ENCODE measurements at regions not wholly inside any gene's neighbourhood (a gene's known extent, or its start where the extent isn't known, plus 50 kb on each side); places are given as distances from the start of the nearest gene placed in this dataset.

DNA sequence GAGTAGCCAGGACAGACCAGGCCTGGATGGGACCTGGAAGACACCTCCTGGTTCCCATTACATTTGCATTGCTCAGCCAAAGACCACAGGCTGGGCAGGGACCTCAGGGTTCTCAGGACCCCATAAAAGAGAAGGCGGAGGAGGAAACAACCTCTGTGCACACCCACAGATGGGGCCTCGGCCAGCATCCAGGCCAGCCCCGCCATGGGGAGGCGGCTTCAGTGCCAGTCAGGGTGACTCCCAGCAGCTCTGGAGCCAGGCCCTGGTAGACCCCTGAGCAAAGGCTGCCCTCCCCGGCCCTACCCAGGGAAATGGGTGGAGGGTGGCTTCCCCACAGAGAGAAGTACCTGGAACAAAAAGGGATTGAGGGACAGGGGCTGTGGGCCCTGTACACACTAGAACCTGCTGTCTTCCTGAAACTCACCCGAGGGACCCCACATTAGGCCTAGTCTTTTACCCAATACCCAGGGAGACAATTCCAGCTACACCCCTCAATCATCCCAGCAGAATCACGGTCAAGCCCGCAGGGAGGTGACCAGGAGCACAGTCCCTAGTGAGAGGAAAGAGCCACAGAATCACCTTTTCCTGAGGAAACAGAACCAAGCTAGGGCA is 64.5 kb downstream of the PSMG1 start:
- Histone ChIP-seq H3K4me3 (no peak overlapping the region), H3K4me1 (peaks cover 11 to 31% of the 10 kb centered on the region in 2 donors), H3K9me3 (peaks cover 0 to 19% of the 10 kb centered on the region in 2 donors), H3K27me3 (no peaks in the 10 kb centered on the region), H3K27ac (peak overlapping the region in 1 of 2 donors; percentile 25), H3K36me3 (no peaks in the 10 kb centered on the region)
- TF ChIP-seq, protein P1, sequence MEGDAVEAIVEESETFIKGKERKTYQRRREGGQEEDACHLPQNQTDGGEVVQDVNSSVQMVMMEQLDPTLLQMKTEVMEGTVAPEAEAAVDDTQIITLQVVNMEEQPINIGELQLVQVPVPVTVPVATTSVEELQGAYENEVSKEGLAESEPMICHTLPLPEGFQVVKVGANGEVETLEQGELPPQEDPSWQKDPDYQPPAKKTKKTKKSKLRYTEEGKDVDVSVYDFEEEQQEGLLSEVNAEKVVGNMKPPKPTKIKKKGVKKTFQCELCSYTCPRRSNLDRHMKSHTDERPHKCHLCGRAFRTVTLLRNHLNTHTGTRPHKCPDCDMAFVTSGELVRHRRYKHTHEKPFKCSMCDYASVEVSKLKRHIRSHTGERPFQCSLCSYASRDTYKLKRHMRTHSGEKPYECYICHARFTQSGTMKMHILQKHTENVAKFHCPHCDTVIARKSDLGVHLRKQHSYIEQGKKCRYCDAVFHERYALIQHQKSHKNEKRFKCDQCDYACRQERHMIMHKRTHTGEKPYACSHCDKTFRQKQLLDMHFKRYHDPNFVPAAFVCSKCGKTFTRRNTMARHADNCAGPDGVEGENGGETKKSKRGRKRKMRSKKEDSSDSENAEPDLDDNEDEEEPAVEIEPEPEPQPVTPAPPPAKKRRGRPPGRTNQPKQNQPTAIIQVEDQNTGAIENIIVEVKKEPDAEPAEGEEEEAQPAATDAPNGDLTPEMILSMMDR (IDR thresholded peaks at IDR 0.05), result no peak
- intact Hi-C loops (cut with DNase I), result no loop called here
- peak in 1 of 2 donors; percentile 41 for DNase-seq (ENCODE audit: low spot score in 2 of 2)

DNA sequence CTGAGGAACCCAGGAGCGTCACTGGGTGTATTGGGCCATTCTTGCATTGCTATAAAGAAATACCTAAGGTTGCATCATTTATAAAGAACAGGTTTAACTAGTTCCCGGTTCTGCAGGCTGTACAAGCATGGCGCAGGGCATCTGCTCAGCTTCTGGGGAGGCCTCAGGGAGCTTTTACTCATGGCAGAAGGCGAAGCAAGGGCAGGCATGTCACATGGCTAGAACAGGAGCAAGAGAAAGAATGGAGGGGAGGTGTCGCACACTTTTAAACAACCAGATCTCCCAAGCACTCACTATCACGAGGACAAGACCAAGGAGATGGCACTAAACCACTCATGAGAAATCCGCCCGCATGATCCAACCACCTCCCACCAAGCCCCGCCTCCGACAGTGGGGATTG is 65.2 kb downstream of the PSMG1 start:
- H3K27me3 ChIP-seq, result no peaks in the 10 kb centered on the region
- intact Hi-C loops (cut with DNase I), result no loop called here
- no peak overlapping the region for H3K4me3 ChIP-seq
- no peaks in the 10 kb centered on the region for H3K36me3 ChIP-seq
- TF ChIP-seq, protein P1 (IDR thresholded peaks at IDR 0.05), result no peak
- peaks cover 0 to 12% of the 10 kb centered on the region in 2 donors for H3K9me3 ChIP-seq
- H3K4me1 ChIP-seq, result peaks cover 17 to 37% of the 10 kb centered on the region in 2 donors
- DNase-seq (ENCODE audit: low spot score in 2 of 2), result no peak
- H3K27ac ChIP-seq, result no peak overlapping the region

GRCh38 chr21:39117440-39117970 is 65.7 kb downstream of the PSMG1 start:
- Histone ChIP-seq H3K27ac (no peak overlapping the region), H3K4me3 (no peak overlapping the region), H3K36me3 (no peaks in the 10 kb centered on the region), H3K27me3 (no peaks in the 10 kb centered on the region), H3K9me3 (peaks cover 0 to 7% of the 10 kb centered on the region in 2 donors), H3K4me1 (peaks cover 17 to 43% of the 10 kb centered on the region in 2 donors)
- intact Hi-C loops (cut with DNase I), result no loop called here
- TF ChIP-seq, protein P1 (IDR thresholded peaks at IDR 0.05), result no peak
- DNase-seq (ENCODE audit: low spot score in 2 of 2), result peak in 1 of 2 donors; percentile 53

DNA sequence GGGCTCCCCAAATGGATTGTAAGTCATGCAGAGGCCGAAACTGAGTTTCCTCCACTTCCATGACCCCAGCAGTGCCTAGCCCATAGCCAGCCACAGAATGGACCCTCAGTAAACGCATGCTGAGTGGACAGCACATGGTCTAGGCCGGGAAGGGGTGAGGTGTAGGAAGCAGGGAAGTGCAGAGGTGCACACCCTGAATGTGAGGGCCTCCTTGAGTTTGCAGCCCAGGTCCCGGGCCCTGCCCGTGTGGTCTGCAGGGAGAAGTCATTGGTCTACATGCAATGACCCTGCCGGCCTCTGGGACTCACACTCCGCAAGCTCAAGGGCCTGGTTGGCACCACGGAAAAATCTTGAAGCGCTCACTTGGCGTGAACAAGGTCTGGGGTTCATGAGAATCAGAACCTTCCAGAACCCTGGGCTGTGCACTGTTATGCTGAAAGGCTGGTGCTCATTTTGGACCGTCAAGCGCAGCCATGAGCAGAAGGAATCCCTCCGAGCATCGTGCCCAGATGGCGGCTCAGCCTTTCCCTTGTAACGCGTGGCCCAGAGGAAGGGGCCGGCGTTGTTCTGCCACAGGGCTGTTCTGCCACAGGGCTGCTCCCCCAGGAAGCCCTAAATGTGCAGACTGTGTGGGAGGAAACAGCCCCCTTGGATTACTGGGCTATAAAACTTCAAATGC is 66.4 kb downstream of the PSMG1 start:
- TF ChIP-seq, protein P1 (IDR thresholded peaks at IDR 0.05), result no peak
- Histone ChIP-seq H3K27ac (no peak overlapping the region), H3K4me1 (peaks cover 17 to 44% of the 10 kb centered on the region in 2 donors), H3K4me3 (no peak overlapping the region), H3K9me3 (peaks cover 0 to under 1% of the 10 kb centered on the region in 2 donors), H3K27me3 (no peaks in the 10 kb centered on the region), H3K36me3 (no peaks in the 10 kb centered on the region)
- peak in 1 of 2 donors; percentile 54 for DNase-seq (ENCODE audit: low spot score in 2 of 2)
- intact Hi-C loops (cut with DNase I), result no loop called here

- intact Hi-C loops (cut with DNase I), result no loop called here
- DNase-seq (ENCODE audit: low spot score in 2 of 2), result peak in 1 of 2 donors; percentile 58
- Histone ChIP-seq H3K4me3 (peak overlapping the region in 1 of 2 donors; percentile 13), H3K27me3 (no peaks in the 10 kb centered on the region), H3K27ac (peak overlapping the region; percentile 61 to 80), H3K9me3 (no peaks in the 10 kb centered on the region), H3K4me1 (peaks cover 17 to 53% of the 10 kb centered on the region in 2 donors), H3K36me3 (no peaks in the 10 kb centered on the region)
- TF ChIP-seq, protein P1 (IDR thresholded peaks at IDR 0.05), result no peak
These were observed 67.5 kb downstream of the PSMG1 start for GRCh38 chr21:39115576-39116235.
